GM12864 (cell line): ENCODE measurements at regions not wholly inside any gene's neighbourhood (a gene's known extent, or its start where the extent isn't known, plus 50 kb on each side); places are given as distances from the start of the nearest gene placed in this dataset.

Experiments
- DNase-seq: peaks from one replicate; pipeline ENCODE4 v3.0.0-alpha.2; 2011; ENCODE audit warnings: low read depth
- H3K4me3 ChIP-seq: 2 replicates; pipeline ENCODE4 v1.5.1; 2011; ENCODE audit warnings: mild to moderate bottlenecking, low read depth, low read length, control low read depth
- TF ChIP-seq, protein P1 (sequence below): IDR thresholded peaks from 2 replicates; pipeline ENCODE4 v1.5.1; 2011; ENCODE audit warnings: low read depth, mild to moderate bottlenecking, moderate library complexity, low read length, control low read depth, inconsistent platforms; ENCODE audit errors: missing control alignments

DNA sequence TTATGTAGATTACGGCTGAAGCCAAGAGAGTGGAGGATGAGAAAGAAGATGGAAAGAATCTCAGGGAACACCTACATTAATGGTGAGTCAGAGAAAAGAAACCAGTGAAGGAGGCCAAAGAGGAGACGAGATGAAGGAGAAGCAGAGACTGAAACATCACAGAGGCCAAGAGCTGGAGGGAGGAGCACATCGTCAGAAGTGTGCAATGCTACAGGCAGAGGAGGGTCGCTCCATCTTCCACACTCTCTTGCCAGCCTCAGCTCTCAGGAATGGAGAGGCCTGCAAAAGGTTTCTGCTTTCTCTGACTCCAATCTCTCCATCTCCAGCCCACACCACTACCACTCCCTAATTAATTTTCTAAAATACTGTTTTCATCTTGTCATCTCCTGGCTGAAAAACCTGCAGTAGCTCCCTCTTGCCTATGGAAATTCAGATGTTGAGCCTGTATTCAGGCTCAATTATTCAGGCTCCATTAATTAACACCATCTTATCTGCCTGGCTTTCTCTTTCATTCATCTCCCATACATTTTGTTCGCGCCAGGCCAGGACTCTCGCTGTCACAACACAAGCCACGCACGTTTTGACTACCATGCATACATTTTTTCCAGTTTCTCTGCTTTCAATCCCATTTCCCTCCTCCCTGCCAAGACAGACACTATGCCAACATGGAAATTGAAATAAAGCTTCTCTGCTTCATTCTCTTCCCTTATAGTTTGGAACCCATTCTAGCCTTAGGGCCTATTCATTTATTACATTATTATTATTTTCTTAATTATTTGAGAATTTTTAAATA lies 165.8 kb downstream of the INHBA start:
- no peak overlapping the region for H3K4me3 ChIP-seq
- DNase-seq: no peak
- TF ChIP-seq, protein P1, sequence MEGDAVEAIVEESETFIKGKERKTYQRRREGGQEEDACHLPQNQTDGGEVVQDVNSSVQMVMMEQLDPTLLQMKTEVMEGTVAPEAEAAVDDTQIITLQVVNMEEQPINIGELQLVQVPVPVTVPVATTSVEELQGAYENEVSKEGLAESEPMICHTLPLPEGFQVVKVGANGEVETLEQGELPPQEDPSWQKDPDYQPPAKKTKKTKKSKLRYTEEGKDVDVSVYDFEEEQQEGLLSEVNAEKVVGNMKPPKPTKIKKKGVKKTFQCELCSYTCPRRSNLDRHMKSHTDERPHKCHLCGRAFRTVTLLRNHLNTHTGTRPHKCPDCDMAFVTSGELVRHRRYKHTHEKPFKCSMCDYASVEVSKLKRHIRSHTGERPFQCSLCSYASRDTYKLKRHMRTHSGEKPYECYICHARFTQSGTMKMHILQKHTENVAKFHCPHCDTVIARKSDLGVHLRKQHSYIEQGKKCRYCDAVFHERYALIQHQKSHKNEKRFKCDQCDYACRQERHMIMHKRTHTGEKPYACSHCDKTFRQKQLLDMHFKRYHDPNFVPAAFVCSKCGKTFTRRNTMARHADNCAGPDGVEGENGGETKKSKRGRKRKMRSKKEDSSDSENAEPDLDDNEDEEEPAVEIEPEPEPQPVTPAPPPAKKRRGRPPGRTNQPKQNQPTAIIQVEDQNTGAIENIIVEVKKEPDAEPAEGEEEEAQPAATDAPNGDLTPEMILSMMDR: no peak

DNA sequence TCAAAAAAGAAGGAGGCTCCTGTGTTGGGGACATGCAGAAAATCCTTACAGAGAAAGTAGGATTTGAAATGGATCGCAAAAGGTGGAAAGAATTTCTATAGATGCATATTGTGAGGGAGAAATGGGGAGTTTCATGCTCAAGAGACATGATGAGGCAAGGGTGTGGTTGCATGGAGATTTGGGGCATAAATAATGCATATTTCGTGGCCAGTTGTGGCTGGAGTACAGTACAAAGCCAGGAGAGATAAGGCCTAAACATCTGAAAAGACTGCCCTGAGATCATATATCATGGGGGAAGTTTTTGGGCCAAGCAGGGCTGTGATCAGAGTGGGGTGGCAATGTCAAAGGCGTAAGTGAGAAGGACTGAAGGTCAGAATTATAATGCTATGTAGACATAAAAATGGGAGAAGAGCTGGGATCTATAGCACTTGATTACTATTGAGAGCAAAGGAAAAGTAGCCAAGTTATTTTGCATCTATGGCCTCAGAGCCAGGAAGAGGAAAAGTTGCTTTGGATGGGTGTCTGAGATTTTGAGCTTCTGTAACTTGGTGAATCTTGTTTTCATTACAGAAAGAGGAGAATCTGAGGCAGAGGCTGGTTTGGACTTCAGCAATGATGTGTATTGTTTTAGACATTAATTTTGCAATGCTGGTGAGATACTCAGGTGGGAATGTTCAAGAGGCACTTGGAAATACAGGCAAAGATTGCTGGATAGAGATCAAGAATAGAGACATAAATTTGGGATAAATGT lies 166.6 kb downstream of the INHBA start:
- TF ChIP-seq, protein P1: no peak

GRCh38 chr7:41529831-41530230 lies 173.1 kb downstream of the INHBA start:
- no peak for DNase-seq
- TF ChIP-seq, protein P1: no peak
- H3K4me3 ChIP-seq: no peak overlapping the region

More for the DNA sequence above, 166.6 kb downstream of the INHBA start:
- no peak for DNase-seq
- no peak overlapping the region for H3K4me3 ChIP-seq

GRCh38 chr7:41524876-41525275 lies 178.0 kb downstream of the INHBA start:
- H3K4me3 ChIP-seq: no peak overlapping the region
- DNase-seq: no peak
- TF ChIP-seq, protein P1: no peak

DNA sequence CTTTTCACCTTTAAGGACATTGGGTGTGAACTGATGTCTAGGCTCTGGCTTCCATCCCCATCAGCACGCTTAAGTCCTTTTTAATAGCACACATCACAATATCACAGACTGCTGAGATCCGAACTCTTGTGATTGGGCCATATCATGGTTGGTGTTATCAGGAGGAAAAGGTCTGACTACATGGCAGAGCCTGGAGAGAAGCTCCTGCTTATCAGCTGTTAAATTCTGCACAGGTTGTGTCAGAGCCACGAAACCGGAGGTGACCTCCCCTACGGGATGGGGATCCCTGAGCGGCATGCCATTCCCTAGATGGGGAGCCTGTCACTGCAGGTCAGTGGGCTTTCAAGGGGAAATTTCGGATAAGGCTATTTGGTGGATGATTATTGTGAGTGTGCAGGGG lies 182.4 kb downstream of the INHBA start:
- TF ChIP-seq, protein P1: no peak
- DNase-seq: no peak
- no peak overlapping the region for H3K4me3 ChIP-seq

DNA sequence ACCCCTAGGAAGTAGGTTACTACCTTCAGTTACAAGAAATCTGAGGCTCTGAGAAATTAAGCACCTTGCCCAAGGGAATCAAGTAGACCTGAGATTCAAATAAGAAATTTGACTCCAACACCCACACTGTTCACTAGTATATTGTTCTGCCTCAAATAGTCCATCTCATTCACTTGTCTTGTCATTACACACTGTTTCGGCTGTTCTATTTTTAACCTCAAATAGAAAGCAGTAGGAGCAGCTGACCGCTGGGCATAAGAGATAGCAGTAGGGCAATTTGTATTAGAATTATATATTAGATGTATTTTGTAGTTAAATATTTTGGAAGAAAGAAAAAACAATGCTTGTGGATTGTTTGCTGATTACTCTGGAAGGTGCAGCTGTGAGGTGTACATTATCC lies 185.1 kb downstream of the INHBA start:
- no peak for DNase-seq
- TF ChIP-seq, protein P1: no peak

DNA sequence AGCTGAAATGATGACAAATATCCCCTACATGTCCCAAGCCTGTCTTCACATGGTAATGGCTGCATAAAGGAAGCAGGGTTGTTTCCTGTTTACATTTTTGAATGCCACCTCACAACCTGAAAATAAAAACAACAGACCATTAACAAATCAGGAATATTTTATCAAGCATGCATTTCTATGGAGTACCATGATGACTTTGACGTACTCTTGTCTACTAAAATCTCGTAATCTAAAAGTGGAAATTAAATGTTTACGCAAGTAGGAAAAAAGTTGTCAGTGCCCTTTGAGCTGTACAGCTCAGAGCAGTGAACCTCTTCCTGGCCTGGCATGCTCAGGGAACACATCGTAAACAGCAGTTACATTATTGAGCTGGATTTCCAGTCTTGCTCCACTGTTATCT lies 194.1 kb downstream of the INHBA start:
- H3K4me3 ChIP-seq: no peak overlapping the region
- DNase-seq: no peak
- TF ChIP-seq, protein P1: no peak

More for the DNA sequence above, 185.1 kb downstream of the INHBA start:
- no peak overlapping the region for H3K4me3 ChIP-seq
